ENCODE measurements at regions not wholly inside any gene's neighbourhood (a gene's known extent, or its start where the extent isn't known, plus 50 kb on each side); places are given as distances from the start of the nearest gene placed in this dataset.

DNA sequence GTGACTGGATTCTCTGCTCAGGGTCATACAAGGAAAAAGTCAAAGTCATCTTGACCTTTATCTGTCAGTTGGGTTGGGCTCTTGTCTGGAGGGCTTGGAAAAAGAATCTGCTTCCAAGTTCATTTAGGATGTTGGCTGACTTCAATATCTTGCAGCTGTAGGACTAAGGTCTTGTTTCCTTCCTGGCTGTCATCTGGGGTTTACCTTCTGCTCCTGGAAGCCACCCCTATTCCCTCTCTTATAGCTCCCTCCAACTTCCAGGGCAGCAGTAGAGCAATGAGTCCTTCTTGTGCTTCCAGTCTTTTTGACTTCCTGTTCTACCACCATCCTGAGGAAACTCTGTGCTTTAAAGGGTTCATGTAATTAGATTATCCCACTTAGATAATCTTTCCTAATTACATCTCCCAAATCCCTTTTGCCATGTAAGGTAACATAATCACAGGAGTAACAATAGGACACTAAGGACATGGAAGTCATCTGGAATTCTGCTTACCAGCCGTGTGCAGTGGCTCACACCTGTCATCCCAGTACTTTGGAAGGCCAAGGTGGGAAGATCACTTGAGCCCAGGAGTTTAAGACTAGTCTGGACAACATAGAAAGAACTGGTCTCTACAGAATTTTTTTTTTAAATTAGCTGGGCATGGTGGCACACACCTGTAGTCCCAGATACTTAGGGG is 170.7 kb upstream of the KITLG start:
- Mint-ChIP-seq H3K4me3 (no peak overlapping the region), H3K27ac (no peak overlapping the region), H3K27me3 (ENCODE audit: insufficient read depth, low read depth) (no peaks in the 10 kb centered on the region), H3K9me3 (no peaks in the 10 kb centered on the region), H3K4me1 (no peaks in the 10 kb centered on the region), H3K36me3 (no peaks in the 10 kb centered on the region)
- Histone ChIP-seq H3K4me2 (no peak overlapping the region), H3K4me1 (no peaks in the 10 kb centered on the region), H3F3A (ENCODE audit: low read depth) (no peaks in the 10 kb centered on the region), H3K9me3 (ENCODE audit: low read depth) (no peaks in the 10 kb centered on the region), H3K27me3 (no peaks in the 10 kb centered on the region), H3K27ac (no peak overlapping the region), H4K20me1 (ENCODE audit: low read depth) (no peaks in the 10 kb centered on the region), H3K9ac (no peak overlapping the region), H3K4me3 (no peak overlapping the region), H2AFZ (replicated peaks) (no peak overlapping the region), H3K79me2 (ENCODE audit: low read depth) (no peaks in the 10 kb centered on the region), H3K36me3 (no peaks in the 10 kb centered on the region)
- no peak for DNase-seq (ENCODE audit: low spot score)
- TF ChIP-seq EZH2phosphoT487 (IDR thresholded peaks at IDR 0.05) (no peak), EZH2 (IDR thresholded peaks at IDR 0.05) (no peak)
- TF ChIP-seq, protein P1, sequence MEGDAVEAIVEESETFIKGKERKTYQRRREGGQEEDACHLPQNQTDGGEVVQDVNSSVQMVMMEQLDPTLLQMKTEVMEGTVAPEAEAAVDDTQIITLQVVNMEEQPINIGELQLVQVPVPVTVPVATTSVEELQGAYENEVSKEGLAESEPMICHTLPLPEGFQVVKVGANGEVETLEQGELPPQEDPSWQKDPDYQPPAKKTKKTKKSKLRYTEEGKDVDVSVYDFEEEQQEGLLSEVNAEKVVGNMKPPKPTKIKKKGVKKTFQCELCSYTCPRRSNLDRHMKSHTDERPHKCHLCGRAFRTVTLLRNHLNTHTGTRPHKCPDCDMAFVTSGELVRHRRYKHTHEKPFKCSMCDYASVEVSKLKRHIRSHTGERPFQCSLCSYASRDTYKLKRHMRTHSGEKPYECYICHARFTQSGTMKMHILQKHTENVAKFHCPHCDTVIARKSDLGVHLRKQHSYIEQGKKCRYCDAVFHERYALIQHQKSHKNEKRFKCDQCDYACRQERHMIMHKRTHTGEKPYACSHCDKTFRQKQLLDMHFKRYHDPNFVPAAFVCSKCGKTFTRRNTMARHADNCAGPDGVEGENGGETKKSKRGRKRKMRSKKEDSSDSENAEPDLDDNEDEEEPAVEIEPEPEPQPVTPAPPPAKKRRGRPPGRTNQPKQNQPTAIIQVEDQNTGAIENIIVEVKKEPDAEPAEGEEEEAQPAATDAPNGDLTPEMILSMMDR (IDR thresholded peaks at IDR 0.05) = no peak

DNA sequence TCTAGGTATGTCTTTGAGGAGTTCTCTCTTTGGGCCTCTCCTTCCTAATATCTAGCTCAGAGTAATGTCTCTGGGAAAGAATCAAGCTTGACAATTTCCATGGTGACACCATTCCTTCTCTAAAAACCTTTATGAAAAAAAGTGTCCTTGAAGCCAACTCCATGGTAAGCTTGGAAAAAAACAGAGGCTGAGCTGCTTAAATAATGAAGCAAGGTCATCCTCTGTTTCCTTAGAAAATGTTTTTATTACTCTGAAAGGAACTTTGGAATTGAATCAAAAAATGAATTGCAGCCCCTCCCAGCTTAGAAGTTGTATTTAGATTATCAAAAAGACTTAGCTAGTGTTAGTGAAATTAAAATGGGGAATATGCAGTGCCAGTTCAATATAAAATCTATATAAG is 166.1 kb upstream of the KITLG start:
- H3K79me2 ChIP-seq (ENCODE audit: low read depth) = no peaks in the 10 kb centered on the region
- TF ChIP-seq EZH2 (IDR thresholded peaks at IDR 0.05) (no peak), EZH2phosphoT487 (IDR thresholded peaks at IDR 0.05) (no peak)
- TF ChIP-seq, protein P1 (IDR thresholded peaks at IDR 0.05) = no peak
- H3K27ac Mint-ChIP-seq = no peak overlapping the region
- H3K27me3 ChIP-seq = no peaks in the 10 kb centered on the region
- no peak overlapping the region for H2AFZ ChIP-seq (replicated peaks)
- no peaks in the 10 kb centered on the region for H3K9me3 ChIP-seq (ENCODE audit: low read depth)
- H3K9ac ChIP-seq = no peak overlapping the region
- H3K4me3 ChIP-seq = no peak overlapping the region
- no peak for DNase-seq (ENCODE audit: low spot score)
- no peak overlapping the region for H3K4me2 ChIP-seq
- H3F3A ChIP-seq (ENCODE audit: low read depth) = no peaks in the 10 kb centered on the region
- no peaks in the 10 kb centered on the region for H3K36me3 ChIP-seq
- no peaks in the 10 kb centered on the region for H3K4me1 Mint-ChIP-seq
- peaks cover 2% of the 10 kb centered on the region for H3K27me3 Mint-ChIP-seq (ENCODE audit: insufficient read depth, low read depth)
- H3K36me3 Mint-ChIP-seq = no peaks in the 10 kb centered on the region
- no peak overlapping the region for H3K4me3 Mint-ChIP-seq
- H3K9me3 Mint-ChIP-seq = no peaks in the 10 kb centered on the region
- H4K20me1 ChIP-seq (ENCODE audit: low read depth) = no peaks in the 10 kb centered on the region
- no peak overlapping the region for H3K27ac ChIP-seq
- H3K4me1 ChIP-seq = no peaks in the 10 kb centered on the region

DNA sequence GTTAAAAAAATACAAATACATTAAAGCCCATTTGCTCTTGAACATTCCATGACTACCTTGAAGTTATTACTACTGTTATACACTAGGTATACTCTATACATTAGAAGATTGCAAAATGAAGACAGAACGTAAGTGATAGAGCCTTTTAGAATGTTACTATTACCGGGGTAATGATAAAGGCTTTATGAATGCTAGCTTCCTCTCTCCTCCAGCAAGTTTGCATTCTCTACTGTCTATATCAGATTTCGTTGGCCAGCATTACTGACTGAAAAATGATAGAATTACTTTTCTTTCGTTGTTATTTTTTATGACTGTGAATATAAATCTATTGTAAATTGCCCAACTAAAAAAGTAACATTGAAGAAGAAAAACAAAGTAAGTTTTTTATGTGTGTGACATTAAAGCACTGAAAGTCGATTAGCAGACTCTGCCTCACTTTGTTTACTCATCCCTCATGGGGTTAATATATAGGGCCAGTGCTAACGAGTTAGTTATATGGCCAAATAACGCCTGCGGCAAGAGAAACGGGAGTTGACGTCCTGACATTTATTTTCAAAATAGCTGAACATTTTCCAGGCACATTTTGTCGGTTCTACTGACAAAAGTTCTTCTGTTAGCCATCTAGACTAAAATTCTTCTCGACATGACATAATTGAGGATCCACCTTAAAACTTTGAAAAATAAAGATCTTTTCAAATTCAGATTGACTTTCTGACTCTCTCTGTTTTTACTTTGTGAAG is 163.8 kb upstream of the KITLG start:
- no peak overlapping the region for H3K4me3 Mint-ChIP-seq

More for the DNA sequence above, 163.8 kb upstream of the KITLG start:
- H3K27ac ChIP-seq = no peak overlapping the region
- H3K9ac ChIP-seq = no peak overlapping the region
- no peaks in the 10 kb centered on the region for H3K4me1 ChIP-seq
- H3K9me3 Mint-ChIP-seq = no peaks in the 10 kb centered on the region
- H3K27me3 Mint-ChIP-seq (ENCODE audit: insufficient read depth, low read depth) = peaks cover 2% of the 10 kb centered on the region
- H3K27ac Mint-ChIP-seq = no peak overlapping the region
- H3K4me1 Mint-ChIP-seq = no peaks in the 10 kb centered on the region
- H3K9me3 ChIP-seq (ENCODE audit: low read depth) = no peaks in the 10 kb centered on the region
- no peaks in the 10 kb centered on the region for H3F3A ChIP-seq (ENCODE audit: low read depth)
- H3K36me3 Mint-ChIP-seq = no peaks in the 10 kb centered on the region
- H3K79me2 ChIP-seq (ENCODE audit: low read depth) = no peaks in the 10 kb centered on the region
- DNase-seq (ENCODE audit: low spot score) = no peak
- H2AFZ ChIP-seq (replicated peaks) = no peak overlapping the region
- H4K20me1 ChIP-seq (ENCODE audit: low read depth) = no peaks in the 10 kb centered on the region
- H3K4me3 ChIP-seq = no peak overlapping the region
- no peak overlapping the region for H3K4me2 ChIP-seq
- no peak for TF ChIP-seq EZH2 (IDR thresholded peaks at IDR 0.05)
- TF ChIP-seq, protein P1 (IDR thresholded peaks at IDR 0.05) = no peak
- TF ChIP-seq EZH2phosphoT487 (IDR thresholded peaks at IDR 0.05) = no peak
- H3K36me3 ChIP-seq = no peaks in the 10 kb centered on the region
- H3K27me3 ChIP-seq = no peaks in the 10 kb centered on the region
